ENCODE measurements at regions not wholly inside any gene's neighbourhood (a gene's known extent, or its start where the extent isn't known, plus 50 kb on each side); places are given as distances from the start of the nearest gene placed in this dataset.

DNA sequence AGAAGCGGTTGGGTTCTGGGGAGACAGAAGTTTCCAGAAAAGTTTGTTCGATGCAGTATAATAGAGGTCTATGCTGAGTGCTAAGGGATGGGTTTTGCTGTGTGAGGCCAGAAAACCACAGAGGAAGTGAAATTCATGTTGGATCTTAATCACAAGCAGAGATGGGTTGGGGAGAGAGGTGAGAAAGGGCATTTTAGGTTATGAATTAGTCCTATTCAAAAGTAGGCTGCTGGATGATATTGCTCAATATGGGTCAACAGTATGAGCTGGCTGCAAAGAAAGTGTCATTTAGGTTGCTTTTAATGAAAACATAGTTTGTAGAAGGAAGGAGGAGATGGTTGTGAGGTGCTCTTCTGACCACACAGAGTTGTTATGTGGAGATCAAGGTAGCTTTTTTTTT is 118.8 kb upstream of the LHCGR start:
- Histone ChIP-seq H4K8ac (replicated peaks; ENCODE audit: insufficient read length, low read depth, low read length) (no peak overlapping the region), H3K23ac (ENCODE audit: insufficient read length, low read depth, low read length) (no peak overlapping the region), H2BK12ac (ENCODE audit: insufficient read length, low read depth, low read length) (no peak overlapping the region), H2BK15ac (ENCODE audit: low read depth, low read length) (no peak overlapping the region), H3K56ac (ENCODE audit: insufficient read length, low read depth, low read length) (no peak overlapping the region), H2BK20ac (ENCODE audit: low read depth, low read length, poor library complexity, severe bottlenecking) (no peak overlapping the region), H2BK5ac (ENCODE audit: insufficient read length, low read length) (no peak overlapping the region), H3K27ac (ENCODE audit: insufficient read length, low read depth, low read length) (no peak overlapping the region), H3K9ac (ENCODE audit: extremely low read depth, insufficient read length, low read length) (no peak overlapping the region), H4K20me1 (ENCODE audit: control insufficient read depth, insufficient read depth, insufficient read length) (no peaks in the 10 kb centered on the region), H3K9me3 (ENCODE audit: control insufficient read depth, low read depth, low read length) (no peaks in the 10 kb centered on the region), H3K18ac (ENCODE audit: insufficient read length, low read depth, low read length) (no peak overlapping the region), H3K79me2 (ENCODE audit: insufficient read depth, low read length) (no peaks in the 10 kb centered on the region), H3K4me1 (ENCODE audit: insufficient read depth, low read length) (peaks cover 3% of the 10 kb centered on the region; the same call in 1 of the 2 replicates), H4K5ac (ENCODE audit: insufficient read length, low read depth, low read length) (no peak overlapping the region), H2AFZ (ENCODE audit: low read length) (no peak overlapping the region), H2AK5ac (ENCODE audit: insufficient read length, low read length) (no peak overlapping the region), H3K23me2 (ENCODE audit: insufficient read length, low read depth, low read length, poor library complexity, severe bottlenecking) (no peaks in the 10 kb centered on the region), H4K91ac (ENCODE audit: insufficient read length, low read depth, low read length) (no peak overlapping the region), H3K27me3 (ENCODE audit: insufficient read depth, low read length) (no peaks in the 10 kb centered on the region), H3K4me2 (ENCODE audit: insufficient read depth, insufficient read length, low read length) (no peak overlapping the region), H3K79me1 (ENCODE audit: insufficient read depth, low read depth, low read length, poor library complexity, severe bottlenecking) (no peaks in the 10 kb centered on the region), H2BK120ac (ENCODE audit: low read depth, low read length, poor library complexity, severe bottlenecking) (no peak overlapping the region), H3K4ac (ENCODE audit: low read depth, low read length) (no peak overlapping the region), H3K14ac (ENCODE audit: insufficient read depth, low read length) (no peak overlapping the region), H3T11ph (ENCODE audit: low read length) (no peak overlapping the region)
- TF ChIP-seq, protein P1, sequence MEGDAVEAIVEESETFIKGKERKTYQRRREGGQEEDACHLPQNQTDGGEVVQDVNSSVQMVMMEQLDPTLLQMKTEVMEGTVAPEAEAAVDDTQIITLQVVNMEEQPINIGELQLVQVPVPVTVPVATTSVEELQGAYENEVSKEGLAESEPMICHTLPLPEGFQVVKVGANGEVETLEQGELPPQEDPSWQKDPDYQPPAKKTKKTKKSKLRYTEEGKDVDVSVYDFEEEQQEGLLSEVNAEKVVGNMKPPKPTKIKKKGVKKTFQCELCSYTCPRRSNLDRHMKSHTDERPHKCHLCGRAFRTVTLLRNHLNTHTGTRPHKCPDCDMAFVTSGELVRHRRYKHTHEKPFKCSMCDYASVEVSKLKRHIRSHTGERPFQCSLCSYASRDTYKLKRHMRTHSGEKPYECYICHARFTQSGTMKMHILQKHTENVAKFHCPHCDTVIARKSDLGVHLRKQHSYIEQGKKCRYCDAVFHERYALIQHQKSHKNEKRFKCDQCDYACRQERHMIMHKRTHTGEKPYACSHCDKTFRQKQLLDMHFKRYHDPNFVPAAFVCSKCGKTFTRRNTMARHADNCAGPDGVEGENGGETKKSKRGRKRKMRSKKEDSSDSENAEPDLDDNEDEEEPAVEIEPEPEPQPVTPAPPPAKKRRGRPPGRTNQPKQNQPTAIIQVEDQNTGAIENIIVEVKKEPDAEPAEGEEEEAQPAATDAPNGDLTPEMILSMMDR (conservative IDR thresholded peaks at IDR 0.05) = no peak
- WGBS (ENCODE audit: extremely low coverage, insufficient read length, low lambda C conversion rate) = no CpG with 5 or more reads among the region's 2 CpGs
- H3K9me3 Mint-ChIP-seq = no peaks in the 10 kb centered on the region
- H3K4me3 Mint-ChIP-seq = no peak overlapping the region
- H3K36me3 Mint-ChIP-seq (ENCODE audit: insufficient read depth in 1 of 3, low read depth in 3 of 3) = no peaks in the 10 kb centered on the region
- no peak overlapping the region for H3K27ac Mint-ChIP-seq
- no peak for DNase-seq
- no peaks in the 10 kb centered on the region for H3K27me3 Mint-ChIP-seq (ENCODE audit: low read depth)
- H3K4me1 Mint-ChIP-seq = peaks cover 7% of the 10 kb centered on the region in 2 experiments
